GM19395 (cell line): ENCODE measurements at regions not wholly inside any gene's neighbourhood (a gene's known extent, or its start where the extent isn't known, plus 50 kb on each side); places are given as distances from the start of the nearest gene placed in this dataset.

Experiments
- ATAC-seq: cut with Tn5 transposase; IDR thresholded peaks from one replicate; pipeline ENCODE4 v1.9.1; 2021; ENCODE audit warnings: mild to moderate bottlenecking, moderate library complexity; ENCODE audit not compliant: unreplicated experiment

DNA sequence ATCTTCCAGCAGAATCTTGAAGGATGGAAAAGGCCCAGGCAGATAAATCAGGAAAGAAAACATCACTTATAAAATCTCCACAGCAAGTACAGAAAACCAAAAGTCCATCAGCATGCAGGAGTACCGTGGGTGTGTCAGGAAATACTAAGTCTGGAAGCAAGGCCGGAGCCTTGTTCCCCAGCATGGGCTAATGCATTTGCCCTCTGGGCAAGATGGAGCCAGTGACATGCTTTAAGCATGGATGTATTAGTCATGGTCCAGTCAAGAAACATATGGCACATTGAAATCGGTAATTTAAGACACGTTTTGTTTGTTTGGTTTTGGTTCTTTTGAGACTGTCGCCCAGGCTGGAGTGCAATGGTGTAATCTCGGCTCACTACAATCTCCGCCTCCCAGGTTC is 506.0 kb upstream of the JARID2 start:
- ATAC-seq = no peak

DNA sequence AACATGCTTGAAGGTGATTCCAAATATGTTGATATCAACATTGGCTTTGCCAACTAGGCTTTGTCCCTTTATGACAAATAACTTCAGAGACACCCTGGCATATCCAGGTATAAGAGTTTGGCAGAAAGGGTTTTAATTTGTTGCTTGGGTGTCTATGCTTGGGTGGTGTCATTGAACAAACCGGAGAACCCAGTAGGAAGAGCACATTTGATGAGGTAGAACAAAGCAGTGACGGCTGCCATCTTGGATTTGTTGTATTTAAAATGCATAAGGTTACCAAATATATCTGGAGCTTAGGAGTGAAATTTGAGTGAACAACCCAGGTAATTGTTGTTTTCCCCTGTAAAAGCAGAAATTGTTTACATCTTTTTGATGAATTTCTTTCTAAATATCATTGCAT is 503.7 kb upstream of the JARID2 start:
- ATAC-seq = no peak

DNA sequence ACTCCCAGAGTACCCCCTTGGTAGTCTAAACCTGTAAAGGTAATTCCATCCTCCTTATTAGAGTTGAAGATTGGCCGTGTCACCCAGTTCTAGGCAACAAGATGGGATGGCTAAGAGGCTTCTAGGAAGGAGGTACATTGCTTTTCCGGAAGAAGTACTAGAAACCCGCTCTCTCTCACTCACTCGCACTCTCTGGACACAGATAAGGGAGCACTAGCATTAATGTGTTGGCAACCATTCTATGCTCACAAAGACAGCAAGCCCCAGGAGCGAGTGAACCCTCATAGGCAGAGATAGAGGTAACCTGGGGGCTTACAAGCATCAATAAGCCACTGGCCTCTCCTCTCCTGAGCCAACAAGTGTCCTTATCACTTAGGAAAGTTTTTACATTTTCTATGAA is 503.2 kb upstream of the JARID2 start:
- no peak for ATAC-seq

DNA sequence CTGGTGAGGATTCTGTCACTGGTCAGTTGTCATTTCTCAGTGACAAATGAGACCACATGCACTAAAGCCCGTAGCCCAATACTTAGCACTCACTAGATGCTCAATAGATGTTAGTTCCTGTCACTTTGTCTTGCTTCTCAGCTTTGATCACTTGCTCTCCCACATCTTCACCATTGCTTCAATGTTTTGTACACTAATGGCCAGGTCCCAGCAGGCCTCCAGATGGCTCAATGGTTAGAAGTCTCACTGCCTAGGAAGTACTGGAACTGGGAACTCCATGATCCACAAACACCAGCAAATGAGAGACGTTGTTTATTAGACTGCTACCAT is 502.8 kb upstream of the JARID2 start:
- no peak for ATAC-seq

- no peak for ATAC-seq
These were observed 502.2 kb upstream of the JARID2 start for GRCh38 chr6:14743474-14744211.

DNA sequence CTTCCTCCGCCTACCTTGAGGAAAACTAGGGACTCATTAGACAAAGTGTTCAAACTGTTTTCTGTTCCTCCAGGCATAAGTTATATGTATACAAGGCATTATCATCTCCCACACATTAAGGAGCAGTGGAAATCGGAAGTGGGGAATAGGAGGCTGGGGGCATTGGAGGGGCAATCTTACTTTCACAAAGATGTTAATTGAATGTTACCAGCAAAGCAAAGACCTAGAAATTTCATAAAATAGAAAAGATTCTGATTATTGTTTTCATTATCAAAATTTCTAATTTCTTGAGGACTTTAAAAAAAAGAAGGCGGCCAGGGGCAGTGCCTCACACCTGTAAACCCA is 501.7 kb upstream of the JARID2 start:
- ATAC-seq = no peak

GRCh38 chr6:14746139-14746837 is 499.6 kb upstream of the JARID2 start:
- ATAC-seq = no peak

- ATAC-seq = no peak
These were observed 497.9 kb upstream of the JARID2 start for GRCh38 chr6:14747881-14748520.

DNA sequence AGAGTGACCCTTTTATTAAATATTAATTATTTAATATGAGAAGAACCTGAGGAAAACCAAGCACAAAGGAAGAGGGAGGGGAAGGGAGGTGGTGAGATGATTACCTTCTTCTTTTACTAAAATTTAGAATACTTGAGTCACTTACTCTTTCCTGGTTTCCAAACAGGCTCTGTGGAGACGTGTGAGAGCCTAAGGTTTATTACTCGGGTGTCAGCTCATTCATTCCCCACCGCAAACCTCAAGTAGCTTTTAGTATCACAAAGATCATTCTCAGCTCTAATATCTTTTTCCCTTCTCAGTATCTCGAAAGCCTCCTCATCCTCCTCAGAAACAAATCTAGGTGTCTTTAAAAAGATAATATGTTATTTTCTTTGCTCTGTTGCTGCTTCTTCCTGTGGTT is 497.2 kb upstream of the JARID2 start:
- ATAC-seq = no peak

DNA sequence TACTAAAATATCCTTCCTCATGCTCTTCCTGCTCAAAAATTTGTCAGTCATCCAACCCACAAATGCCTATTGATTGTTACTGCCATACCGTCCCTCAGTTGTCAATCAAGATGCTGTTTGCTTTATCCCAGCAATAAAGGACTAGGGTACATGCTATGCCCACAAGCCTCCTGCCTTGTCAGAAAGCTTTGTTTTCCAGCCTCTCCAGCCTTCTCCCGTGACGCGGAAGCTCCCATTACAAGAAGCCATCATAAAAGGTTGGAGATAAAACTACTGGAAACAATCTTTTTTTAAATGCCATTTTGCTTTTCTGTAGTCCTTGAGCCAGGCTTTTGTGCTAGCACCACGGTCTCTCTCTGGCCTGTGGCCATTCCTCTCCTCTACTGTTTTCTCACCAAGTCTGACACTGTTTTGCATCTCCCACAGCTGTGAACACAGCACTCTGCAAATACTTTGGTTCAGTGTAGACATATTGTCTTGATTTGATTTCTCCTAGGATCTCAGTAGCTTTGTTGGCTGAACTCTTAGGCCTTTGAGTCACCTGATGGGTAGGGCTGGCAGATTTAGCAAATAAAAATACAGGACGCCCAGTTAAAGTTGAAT is 495.7 kb upstream of the JARID2 start:
- no peak for ATAC-seq

GRCh38 chr6:14751645-14752175 is 494.2 kb upstream of the JARID2 start:
- no peak for ATAC-seq

DNA sequence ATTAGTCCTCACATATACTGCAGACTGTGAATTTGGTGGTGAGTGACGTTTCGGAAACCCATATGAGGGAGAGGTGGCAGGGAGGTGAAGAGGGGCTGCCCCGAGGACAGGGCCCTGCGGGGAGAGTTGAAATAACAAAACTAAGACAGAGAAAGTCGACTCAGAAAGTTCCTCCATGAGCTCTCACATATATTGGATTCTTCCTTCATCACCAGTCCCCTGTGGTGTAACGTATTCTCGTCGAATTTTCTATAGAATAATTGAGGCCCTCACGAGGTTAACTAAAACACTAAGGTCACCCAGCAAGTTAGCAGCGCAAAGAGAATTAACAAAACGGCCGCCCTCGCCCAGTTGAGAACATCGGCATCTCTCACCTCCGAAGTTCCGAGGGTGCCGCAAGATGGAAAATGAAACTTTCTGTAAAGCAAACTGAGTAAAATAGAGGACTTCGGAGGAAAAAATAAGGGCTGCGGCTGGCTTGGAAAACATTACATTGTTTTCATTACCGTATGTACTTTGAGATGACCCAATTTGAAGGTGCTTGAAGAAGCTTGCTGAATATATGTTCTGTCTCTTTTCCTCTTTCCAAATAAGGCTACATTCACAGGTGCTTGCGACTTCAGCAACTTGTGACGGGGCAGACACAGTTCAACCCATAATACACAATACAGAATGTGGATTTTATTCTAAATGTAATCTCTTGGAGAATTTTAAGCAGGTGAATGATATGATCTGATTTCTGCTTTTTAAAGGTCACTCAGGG is 490.9 kb upstream of the JARID2 start:
- no peak for ATAC-seq

DNA sequence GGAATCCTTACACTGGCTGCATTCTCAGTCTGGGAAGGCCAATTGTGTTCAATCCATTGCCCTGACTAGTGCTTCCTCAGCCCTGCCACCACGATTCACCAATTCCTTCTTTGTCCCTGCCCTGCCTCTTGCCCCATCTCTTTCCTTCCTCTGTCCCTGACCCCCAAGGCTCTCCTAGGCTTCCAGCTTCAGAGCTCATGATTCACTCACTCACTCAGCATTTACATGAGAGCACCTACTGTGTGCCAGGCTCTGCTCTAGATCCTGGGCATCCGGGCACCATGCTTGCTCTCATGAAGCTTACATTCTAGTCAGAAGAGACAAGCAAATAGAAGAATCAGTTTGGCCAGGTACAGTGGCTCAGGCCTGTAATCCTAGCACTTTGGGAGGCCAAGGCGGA is 489.5 kb upstream of the JARID2 start:
- no peak for ATAC-seq

- ATAC-seq = no peak
These were observed 488.9 kb upstream of the JARID2 start for GRCh38 chr6:14757014-14757413.

- no peak for ATAC-seq
These were observed 488.5 kb upstream of the JARID2 start for GRCh38 chr6:14757418-14757817.

GRCh38 chr6:14758421-14759081 is 487.3 kb upstream of the JARID2 start:
- ATAC-seq = no peak

DNA sequence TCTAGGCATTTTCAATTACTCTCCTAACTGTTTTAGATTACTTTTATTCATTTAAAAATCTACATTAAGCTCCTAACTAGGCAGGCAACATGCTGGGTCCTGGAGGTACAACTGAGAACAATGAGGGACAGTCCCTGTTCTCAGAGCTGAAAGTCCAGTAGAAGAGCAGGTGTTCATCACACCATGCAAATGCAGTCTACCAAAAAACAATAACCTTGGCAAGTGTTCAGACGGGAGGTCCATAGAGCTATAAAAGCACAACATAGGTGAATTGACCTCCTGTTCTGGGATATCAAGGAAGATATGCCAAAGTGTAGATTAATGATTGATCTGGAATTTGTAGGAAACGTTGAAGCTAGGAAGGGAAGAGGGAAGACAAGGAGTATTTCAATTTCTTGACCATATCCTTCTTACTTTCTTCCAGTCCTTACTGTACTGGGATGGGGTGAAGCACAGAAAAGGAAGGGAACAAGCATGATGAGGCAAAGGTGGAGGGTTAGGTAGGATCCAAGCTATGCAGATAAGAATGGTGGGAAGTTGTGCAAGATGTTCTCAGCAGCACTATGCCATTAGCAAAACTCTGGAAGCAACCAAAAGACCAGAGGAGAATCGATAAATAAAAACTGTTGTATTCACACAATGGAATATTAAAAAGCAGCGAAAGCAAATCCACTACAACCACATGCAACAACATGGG is 485.7 kb upstream of the JARID2 start:
- no peak for ATAC-seq

- ATAC-seq = no peak
These were observed 483.8 kb upstream of the JARID2 start for GRCh38 chr6:14762077-14762476.

GRCh38 chr6:14763139-14763538 is 482.7 kb upstream of the JARID2 start:
- ATAC-seq = no peak

GRCh38 chr6:14763616-14764015 is 482.3 kb upstream of the JARID2 start:
- ATAC-seq = no peak
